ENCODE measurements at regions not wholly inside any gene's neighbourhood (a gene's known extent, or its start where the extent isn't known, plus 50 kb on each side); places are given as distances from the start of the nearest gene placed in this dataset.

DNA sequence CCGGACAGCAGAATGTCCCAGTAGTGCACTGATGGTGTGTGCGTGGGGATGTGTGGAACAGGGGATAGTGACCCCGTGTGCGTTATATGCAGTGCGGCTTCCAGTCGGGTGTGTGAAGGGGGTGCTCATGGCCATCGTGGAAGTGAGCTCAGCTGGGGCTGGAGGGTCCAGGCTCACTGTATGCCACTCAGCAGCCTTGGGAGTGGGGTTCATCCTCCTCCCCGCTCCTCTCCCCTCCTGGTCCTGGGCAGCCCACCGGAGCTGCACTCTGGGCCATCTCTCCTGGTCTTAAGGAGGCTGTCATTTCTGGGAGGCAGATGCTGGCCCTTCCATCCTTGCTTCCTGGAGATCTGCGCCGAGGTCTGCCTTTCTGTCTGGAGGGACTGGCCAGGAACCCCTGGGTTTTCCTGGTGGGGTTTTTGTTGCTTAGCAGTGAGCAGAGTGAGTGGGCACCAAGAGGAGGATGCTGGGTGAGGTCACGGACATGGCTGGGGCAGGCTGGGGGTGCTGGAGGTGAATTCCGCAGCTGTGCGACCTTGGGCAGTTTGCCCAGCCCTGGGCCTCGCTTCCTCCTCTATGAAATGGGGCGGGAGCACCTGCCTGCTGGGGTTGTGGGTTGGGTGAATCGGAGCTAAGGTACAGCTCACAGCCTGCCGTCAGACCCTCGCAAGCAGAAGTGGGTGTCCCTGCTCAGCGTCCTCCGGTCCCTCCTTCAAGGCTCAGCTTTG is 164.1 kb downstream of the SEC14L1 start:
- DNase-seq (ENCODE audit: low read depth, low spot score), result no peak
- no peaks in the 10 kb centered on the region for H3K27me3 ChIP-seq (ENCODE audit: control insufficient read depth, insufficient read depth, low read length)
- no peak overlapping the region for H3K4me3 ChIP-seq (ENCODE audit: low read depth, low read length)
- TF ChIP-seq, protein P1, sequence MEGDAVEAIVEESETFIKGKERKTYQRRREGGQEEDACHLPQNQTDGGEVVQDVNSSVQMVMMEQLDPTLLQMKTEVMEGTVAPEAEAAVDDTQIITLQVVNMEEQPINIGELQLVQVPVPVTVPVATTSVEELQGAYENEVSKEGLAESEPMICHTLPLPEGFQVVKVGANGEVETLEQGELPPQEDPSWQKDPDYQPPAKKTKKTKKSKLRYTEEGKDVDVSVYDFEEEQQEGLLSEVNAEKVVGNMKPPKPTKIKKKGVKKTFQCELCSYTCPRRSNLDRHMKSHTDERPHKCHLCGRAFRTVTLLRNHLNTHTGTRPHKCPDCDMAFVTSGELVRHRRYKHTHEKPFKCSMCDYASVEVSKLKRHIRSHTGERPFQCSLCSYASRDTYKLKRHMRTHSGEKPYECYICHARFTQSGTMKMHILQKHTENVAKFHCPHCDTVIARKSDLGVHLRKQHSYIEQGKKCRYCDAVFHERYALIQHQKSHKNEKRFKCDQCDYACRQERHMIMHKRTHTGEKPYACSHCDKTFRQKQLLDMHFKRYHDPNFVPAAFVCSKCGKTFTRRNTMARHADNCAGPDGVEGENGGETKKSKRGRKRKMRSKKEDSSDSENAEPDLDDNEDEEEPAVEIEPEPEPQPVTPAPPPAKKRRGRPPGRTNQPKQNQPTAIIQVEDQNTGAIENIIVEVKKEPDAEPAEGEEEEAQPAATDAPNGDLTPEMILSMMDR (IDR thresholded peaks at IDR 0.05; ENCODE audit: low read depth, low read length), result no peak
- ChIA-PET POLR2A (no interaction called here), CTCF (interaction anchor here (1.8 kb wide), 1 partner anchor 125 kb away, joined by 6 read pairs; no protein-coding TSS in a partner anchor)
- peak overlapping the region; percentile 65 for H3K27ac ChIP-seq (ENCODE audit: low read depth, low read length)
- no peaks in the 10 kb centered on the region for H3K9me3 ChIP-seq (ENCODE audit: control insufficient read depth, insufficient read depth, low read length)

DNA sequence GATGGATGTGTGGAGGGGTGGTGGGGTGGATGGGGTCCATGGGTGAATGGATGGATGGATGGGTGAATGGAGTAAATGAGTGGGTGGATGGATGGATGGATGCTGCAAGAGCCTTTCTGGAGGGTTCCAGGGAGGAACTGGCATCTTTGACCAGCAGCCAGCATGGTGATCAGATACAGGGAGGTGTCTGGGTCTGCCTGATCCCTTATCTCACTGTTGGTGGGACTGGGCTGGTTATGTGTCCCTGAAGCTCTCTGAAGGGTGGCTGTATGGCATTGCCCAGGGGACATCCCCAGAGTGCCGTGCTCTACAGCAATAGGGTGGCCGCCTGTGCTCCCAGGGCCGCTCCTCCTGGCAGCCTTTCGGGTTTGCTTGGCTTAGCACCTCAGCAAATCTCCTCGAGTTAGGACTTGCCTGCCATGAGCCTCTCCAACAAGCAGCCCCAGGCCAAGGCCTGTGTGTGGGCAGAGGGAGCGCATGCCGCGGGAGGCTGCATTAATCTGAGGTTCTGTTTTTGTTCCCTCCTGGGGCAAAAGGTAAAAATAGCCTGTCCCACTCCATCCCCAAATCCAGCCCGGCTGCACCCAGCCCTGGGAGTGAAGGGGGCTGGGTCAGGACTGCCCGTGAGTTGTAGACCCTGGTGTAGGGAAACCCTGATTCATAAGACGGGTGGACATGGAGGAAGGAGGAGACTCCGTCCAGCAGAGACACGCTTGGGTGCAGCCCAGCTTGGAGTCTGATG is 165.4 kb downstream of the SEC14L1 start:
- Histone ChIP-seq H3K4me3 (ENCODE audit: low read depth, low read length) (no peak overlapping the region), H3K27me3 (ENCODE audit: control insufficient read depth, insufficient read depth, low read length) (no peaks in the 10 kb centered on the region), H3K9me3 (ENCODE audit: control insufficient read depth, insufficient read depth, low read length) (no peaks in the 10 kb centered on the region), H3K27ac (ENCODE audit: low read depth, low read length) (no peak overlapping the region)
- no peak for DNase-seq (ENCODE audit: low read depth, low spot score)
- TF ChIP-seq, protein P1 (IDR thresholded peaks at IDR 0.05; ENCODE audit: low read depth, low read length), result no peak
- ChIA-PET CTCF (no interaction called here), POLR2A (no interaction called here)

DNA sequence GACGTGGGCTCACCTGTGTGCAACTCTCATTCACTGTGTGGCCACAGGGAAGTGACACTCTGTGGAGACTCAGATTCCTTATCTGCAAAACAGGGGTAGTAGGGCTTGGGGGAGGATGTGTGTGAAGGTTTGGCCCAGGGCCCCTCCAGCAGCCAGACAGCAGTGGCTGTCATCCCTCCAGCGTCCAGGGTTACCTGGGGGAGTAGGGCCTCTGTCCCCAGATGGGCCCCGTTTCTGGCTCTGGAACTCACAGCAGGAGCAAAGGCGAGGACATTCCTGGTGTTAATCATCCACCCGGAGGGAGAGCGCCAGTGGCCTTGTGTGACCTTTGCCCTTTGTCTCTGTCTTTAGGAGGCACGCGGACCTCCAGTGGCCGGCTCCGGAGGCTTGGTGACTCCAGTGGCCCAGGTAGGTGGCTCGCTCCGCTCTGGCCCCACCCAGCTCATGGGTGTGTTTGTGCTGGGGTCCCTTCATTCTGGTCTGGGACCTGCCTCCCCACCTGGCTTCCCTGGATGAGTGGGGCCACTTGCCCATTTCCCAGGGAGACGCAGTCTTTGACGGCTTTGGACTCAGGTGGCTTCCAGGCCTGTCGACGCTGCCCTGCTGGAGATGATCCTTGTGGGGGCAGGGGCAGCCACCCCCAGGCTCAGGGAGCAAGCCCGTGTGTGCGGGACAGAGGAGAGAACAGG is 166.2 kb downstream of the SEC14L1 start:
- Histone ChIP-seq H3K27me3 (ENCODE audit: control insufficient read depth, insufficient read depth, low read length) (no peaks in the 10 kb centered on the region), H3K27ac (ENCODE audit: low read depth, low read length) (no peak overlapping the region), H3K4me3 (ENCODE audit: low read depth, low read length) (no peak overlapping the region), H3K9me3 (ENCODE audit: control insufficient read depth, insufficient read depth, low read length) (no peaks in the 10 kb centered on the region)
- DNase-seq (ENCODE audit: low read depth, low spot score), result no peak
- ChIA-PET POLR2A (no interaction called here), CTCF (no interaction called here)
- TF ChIP-seq, protein P1 (IDR thresholded peaks at IDR 0.05; ENCODE audit: low read depth, low read length), result no peak

DNA sequence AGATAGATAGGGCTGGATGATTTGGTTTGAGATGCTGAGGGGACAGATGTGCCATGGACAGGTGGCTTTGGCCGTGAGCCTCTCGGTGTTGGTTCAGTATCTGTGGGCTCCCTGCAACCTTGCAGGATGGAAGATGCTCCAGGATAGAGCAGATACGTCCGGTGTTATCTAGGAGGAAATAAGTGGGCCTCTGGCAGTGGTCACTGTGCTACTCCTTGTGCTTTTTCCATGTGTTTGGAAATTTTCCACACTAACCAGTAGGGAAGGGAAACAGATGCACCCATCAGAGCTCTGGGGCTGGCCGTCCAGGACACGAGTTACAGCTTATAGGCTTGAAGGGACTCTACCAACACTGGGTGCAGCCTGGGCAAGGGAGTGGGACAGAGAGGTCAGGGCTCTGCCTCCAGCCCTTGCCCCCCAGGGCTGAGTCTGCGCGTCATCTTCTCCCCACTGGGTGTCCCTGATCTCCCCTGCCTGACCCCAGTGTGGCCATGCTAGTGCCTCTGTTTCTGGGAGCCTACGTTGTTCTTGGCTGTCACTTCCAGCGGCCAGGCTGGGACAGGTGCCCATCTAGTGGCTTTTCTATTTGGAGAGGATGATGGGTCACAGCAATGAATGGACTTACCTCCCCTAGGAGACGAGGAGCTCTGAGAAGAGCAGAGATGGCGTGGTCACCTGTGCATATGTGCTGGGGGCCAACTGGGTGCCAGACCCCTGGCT is 166.9 kb downstream of the SEC14L1 start:
- Histone ChIP-seq H3K27ac (ENCODE audit: low read depth, low read length) (no peak overlapping the region), H3K27me3 (ENCODE audit: control insufficient read depth, insufficient read depth, low read length) (no peaks in the 10 kb centered on the region), H3K4me3 (ENCODE audit: low read depth, low read length) (no peak overlapping the region), H3K9me3 (ENCODE audit: control insufficient read depth, insufficient read depth, low read length) (no peaks in the 10 kb centered on the region)
- TF ChIP-seq, protein P1 (IDR thresholded peaks at IDR 0.05; ENCODE audit: low read depth, low read length), result no peak
- ChIA-PET POLR2A (no interaction called here), CTCF (no interaction called here)
- no peak for DNase-seq (ENCODE audit: low read depth, low spot score)
